HepG2 (cell line): ENCODE measurements at regions not wholly inside any gene's neighbourhood (a gene's known extent, or its start where the extent isn't known, plus 50 kb on each side); places are given as distances from the start of the nearest gene placed in this dataset.

Experiments used
- ATAC-seq: fragments of 200-7000 bp; cut with Tn5 transposase; 3 replicates; pipeline ENCODE4 v1.9.1; 2020; ENCODE audit warnings: mild to moderate bottlenecking, moderate library complexity
- BruUV-seq: library from RNA; stranded (reverse); fragments of 400-500 nt; replicated peaks from 2 replicates; lab custom pipeline; 2021; lab: Mats Ljungman, UMichigan
- CTCF ChIA-PET: fragments of 300-600 bp; formaldehyde crosslinking; extraction: SDS; loops from one replicate; lab custom pipeline; 2021; ENCODE audit warnings: low total read pairs, inconsistent platforms, low intra/inter-chr PET ratio; lab: Yijun Ruan, JAX
- POLR2A ChIA-PET: fragments of 350-600 bp; sonication (Branson Sonifier 250); formaldehyde crosslinking; loops from one replicate; lab custom pipeline; 2020; ENCODE audit warnings: antibody characterized with exemption, inconsistent platforms; lab: Yijun Ruan, JAX
- DNase-seq: peaks from one replicate; pipeline ENCODE4 v3.0.0-alpha.2; 2015; ENCODE audit warnings: low spot score
- FAIRE-seq: peaks from 3 replicates; lab custom pipeline; 2011; peaks lifted over from hg19 to GRCh38; lab: Jason Lieb, UNC
- H2AFZ ChIP-seq: one replicate; pipeline ENCODE4 v1.6.1; 2011; ENCODE audit warnings: low read length, inconsistent platforms
- H3K27ac ChIP-seq: fragments of 300-600 bp; 3 replicates; pipeline ENCODE4 v1.8.0; 2011; ENCODE audit warnings: mixed run types, mild to moderate bottlenecking, mixed read lengths, low read length, inconsistent platforms; ENCODE audit not compliant: insufficient read depth; ENCODE audit errors: extremely low read length
- H3K27me3 ChIP-seq, 2 experiments: fragments of 200-600 bp in 1 of 2; 2 replicates in 1 of 2; 3 replicates in 1 of 2; pipeline versions ENCODE4 v1.6.0 to v1.8.0; 2011; ENCODE audit warnings: low read length in 2 of 2, mild to moderate bottlenecking in 2 of 2, moderate library complexity in 2 of 2, inconsistent platforms in 1 of 2; ENCODE audit not compliant: insufficient read depth in 2 of 2, control insufficient read depth in 1 of 2
- H3K36me3 ChIP-seq, 2 experiments: fragments of 200-600 bp in 1 of 2; replicated peaks in 1 of 2; 2 replicates in 1 of 2; 3 replicates in 1 of 2; pipeline versions ENCODE4 v1.5.1 to v1.8.0; 2011; ENCODE audit warnings: low read length in 2 of 2, inconsistent platforms in 1 of 2; ENCODE audit not compliant: insufficient read depth in 2 of 2, control insufficient read depth in 1 of 2
- H3K4me1 ChIP-seq: 2 replicates; pipeline ENCODE4 v1.5.1; 2012; ENCODE audit warnings: low read length, inconsistent platforms; ENCODE audit not compliant: insufficient read depth
- H3K4me2 ChIP-seq: 2 replicates; pipeline ENCODE4 v1.6.0; 2011; ENCODE audit warnings: low read depth, low read length, inconsistent platforms
- H3K4me3 ChIP-seq, 3 experiments: fragments of 200-600 bp in 1 of 3; sonication (generic), shearing (Covaris generic) in 1 of 3; replicated peaks in 1 of 3; 2 replicates each; pipeline ENCODE4 v1.5.1; 2011 to 2016; ENCODE audit warnings: low read length in 3 of 3, inconsistent platforms in 2 of 3, low read depth in 2 of 3, mild to moderate bottlenecking in 2 of 3, control low read depth in 1 of 3, mixed read lengths in 1 of 3; ENCODE audit not compliant: insufficient read depth in 1 of 3
- H3K79me2 ChIP-seq: one replicate; pipeline ENCODE4 v1.6.1; 2011; ENCODE audit warnings: low read length, inconsistent platforms; ENCODE audit not compliant: insufficient read depth
- H3K9ac ChIP-seq: 2 replicates; pipeline ENCODE4 v1.6.0; 2011; ENCODE audit warnings: mild to moderate bottlenecking, low read depth, low read length, inconsistent platforms; ENCODE audit not compliant: insufficient read depth
- H3K9me3 ChIP-seq: 2 replicates; pipeline ENCODE4 v1.5.1; 2012; ENCODE audit warnings: mild to moderate bottlenecking, low read length
- H4K20me1 ChIP-seq: 2 replicates; pipeline ENCODE4 v1.6.0; 2011; ENCODE audit warnings: inconsistent platforms, mild to moderate bottlenecking, low read length, moderate library complexity; ENCODE audit not compliant: insufficient read depth
- KDM2A ChIP-seq: sonication (generic); formaldehyde crosslinking; IDR thresholded peaks from 2 replicates; pipeline ENCODE4 v1.4.0; 2020; ENCODE audit warnings: low read depth, missing genetic modification reagents, borderline replicate concordance
- ZNF367 ChIP-seq: sonication (generic); formaldehyde crosslinking; IDR thresholded peaks from 2 replicates; pipeline ENCODE4 v1.4.0; 2020; ENCODE audit warnings: missing genetic modification reagents, borderline replicate concordance
- ZNF652 ChIP-seq: IDR thresholded peaks from 2 replicates; pipeline ENCODE4 v1.6.1; 2016; ENCODE audit warnings: low read depth, borderline replicate concordance
- ZNF780A ChIP-seq: sonication (generic); formaldehyde crosslinking; IDR thresholded peaks from 2 replicates; pipeline ENCODE4 v1.8.0; 2022; ENCODE audit warnings: mild to moderate bottlenecking, missing genetic modification reagents, moderate library complexity
- WGBS: methylation state at CpG from one replicate; pipeline ENCODE4 v1.1.6; 2017; ENCODE audit warnings: low lambda C conversion rate; 5-methylcytosine and 5-hydroxymethylcytosine counted together
- in situ Hi-C: cut with HindIII; loops from 2 replicates; pipeline ENCODE4 v1.10.0; 2017; ENCODE audit warnings: low pct_unique_long_range_greater_than_20kb; ENCODE audit not compliant: extremely low pct_ligation_motif_present
- intact Hi-C: fragments of 100-400 bp; cut with micrococcal nuclease; formaldehyde crosslinking; loops from one replicate; pipeline ENCODE4 v1.10.0; 2022; ENCODE audit not compliant: unreplicated experiment
- TF ChIP-seq, protein P1 (sequence below): sonication (generic); formaldehyde crosslinking; IDR thresholded peaks from 2 replicates; pipeline ENCODE4 v1.5.0; 2020; ENCODE audit warnings: missing genetic modification reagents
- TF ChIP-seq, protein P2 (sequence below): sonication (generic); formaldehyde crosslinking; IDR thresholded peaks from 2 replicates; pipeline ENCODE4 v1.4.0; 2020; ENCODE audit warnings: mild to moderate bottlenecking, missing genetic modification reagents

DNA sequence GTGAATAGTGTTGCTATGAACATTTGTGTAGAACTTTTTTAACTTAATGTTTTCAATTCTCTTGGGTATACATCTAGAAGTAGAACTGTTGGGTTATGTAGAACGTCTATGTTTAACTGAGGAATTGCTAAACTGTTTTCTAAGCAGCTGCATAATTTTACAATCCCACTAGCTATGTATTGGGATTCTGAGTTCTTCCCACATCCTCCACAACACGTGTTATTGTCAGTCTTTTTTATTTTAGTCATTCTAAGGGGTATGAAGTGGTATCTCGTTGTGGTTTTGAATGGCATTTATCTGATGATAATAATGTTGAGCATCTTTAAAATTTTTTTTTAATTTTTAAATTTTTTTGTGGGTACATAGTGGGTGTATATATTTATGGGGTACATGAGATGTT, 55.0 kb upstream of the NPHP3 start:
- no peaks in the 10 kb centered on the region for H3K9me3 ChIP-seq
- TF ChIP-seq KDM2A (CRISPR knock-in tag) (no peak), ZNF652 (no peak), ZNF780A (CRISPR knock-in tag) (no peak), ZNF367 (CRISPR knock-in tag) (no peak)
- TF ChIP-seq, protein P1, sequence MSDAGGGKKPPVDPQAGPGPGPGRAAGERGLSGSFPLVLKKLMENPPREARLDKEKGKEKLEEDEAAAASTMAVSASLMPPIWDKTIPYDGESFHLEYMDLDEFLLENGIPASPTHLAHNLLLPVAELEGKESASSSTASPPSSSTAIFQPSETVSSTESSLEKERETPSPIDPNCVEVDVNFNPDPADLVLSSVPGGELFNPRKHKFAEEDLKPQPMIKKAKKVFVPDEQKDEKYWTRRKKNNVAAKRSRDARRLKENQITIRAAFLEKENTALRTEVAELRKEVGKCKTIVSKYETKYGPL (CRISPR knock-in tag) = no peak
- TF ChIP-seq, protein P2, sequence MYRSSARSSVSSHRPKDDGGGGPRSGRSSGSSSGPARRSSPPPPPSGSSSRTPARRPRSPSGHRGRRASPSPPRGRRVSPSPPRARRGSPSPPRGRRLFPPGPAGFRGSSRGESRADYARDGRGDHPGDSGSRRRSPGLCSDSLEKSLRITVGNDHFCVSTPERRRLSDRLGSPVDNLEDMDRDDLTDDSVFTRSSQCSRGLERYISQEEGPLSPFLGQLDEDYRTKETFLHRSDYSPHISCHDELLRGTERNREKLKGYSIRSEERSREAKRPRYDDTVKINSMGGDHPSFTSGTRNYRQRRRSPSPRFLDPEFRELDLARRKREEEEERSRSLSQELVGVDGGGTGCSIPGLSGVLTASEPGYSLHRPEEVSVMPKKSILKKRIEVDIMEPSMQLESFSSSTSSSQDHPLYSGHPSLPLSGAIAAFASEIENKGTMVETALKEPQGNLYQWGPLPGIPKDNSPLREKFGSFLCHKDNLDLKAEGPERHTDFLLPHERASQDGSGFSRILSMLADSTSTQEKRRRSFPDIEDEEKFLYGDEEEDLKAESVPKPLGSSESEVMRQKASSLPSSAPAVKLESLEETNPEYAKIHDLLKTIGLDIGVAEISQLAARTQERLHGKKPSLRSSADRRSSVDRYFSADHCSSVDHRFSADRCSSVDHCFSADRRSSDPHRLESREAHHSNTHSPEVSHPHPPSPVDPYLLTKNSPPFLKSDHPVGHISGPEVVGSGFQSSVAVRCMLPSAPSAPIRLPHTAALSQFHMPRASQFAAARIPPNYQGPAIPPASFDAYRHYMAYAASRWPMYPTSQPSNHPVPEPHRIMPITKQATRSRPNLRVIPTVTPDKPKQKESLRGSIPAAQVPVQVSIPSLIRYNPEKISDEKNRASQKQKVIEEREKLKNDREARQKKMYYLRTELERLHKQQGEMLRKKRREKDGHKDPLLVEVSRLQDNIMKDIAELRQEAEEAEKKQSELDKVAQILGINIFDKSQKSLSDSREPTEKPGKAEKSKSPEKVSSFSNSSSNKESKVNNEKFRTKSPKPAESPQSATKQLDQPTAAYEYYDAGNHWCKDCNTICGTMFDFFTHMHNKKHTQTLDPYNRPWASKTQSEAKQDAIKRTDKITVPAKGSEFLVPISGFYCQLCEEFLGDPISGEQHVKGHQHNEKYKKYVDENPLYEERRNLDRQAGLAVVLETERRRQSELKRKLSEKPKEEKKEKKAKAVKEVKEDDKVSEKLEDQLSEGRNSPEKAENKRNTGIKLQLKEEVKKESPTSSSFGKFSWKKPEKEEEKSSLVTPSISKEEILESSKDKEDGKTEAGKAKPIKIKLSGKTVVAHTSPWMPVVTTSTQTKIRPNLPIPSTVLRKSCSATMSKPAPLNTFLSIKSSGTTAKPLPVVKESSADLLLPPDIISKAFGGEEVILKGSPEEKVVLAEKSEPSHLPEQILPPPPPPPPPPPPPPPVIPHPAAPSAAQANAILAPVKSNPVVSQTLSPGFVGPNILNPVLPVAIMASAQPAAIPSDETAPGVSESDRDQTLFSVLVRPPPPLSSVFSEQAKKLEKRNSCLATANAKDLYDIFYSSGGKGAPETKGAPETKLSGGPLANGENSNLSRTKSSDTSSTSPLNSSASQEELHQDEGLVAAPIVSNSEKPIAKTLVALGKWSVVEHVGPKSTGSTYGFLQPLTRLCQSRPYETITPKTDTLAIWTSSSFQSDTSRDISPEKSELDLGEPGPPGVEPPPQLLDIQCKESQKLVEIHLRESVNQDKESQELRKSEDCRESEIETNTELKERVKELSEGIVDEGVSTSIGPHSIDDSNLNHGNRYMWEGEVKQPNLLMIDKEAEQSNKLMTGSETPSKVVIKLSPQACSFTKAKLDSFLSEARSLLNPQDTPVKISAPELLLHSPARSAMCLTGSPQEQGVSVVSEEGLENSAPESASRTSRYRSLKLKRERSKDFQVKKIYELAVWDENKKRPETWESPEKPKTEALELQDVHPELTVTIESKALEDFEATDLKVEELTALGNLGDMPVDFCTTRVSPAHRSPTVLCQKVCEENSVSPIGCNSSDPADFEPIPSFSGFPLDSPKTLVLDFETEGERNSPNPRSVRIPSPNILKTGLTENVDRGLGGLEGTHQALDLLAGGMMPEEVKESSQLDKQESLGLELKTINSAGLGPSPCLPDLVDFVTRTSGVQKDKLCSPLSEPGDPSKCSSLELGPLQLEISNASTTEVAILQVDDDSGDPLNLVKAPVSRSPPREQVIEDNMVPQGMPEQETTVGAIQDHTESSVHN = no peak
- no peak overlapping the region for H3K9ac ChIP-seq
- FAIRE-seq (no peak), DNase-seq (no peak), ATAC-seq (no peak)
- intact Hi-C loops = no loop called here
- no peaks in the 10 kb centered on the region for H3K4me1 ChIP-seq
- in situ Hi-C loops = no loop called here
- CTCF ChIA-PET = no interaction called here
- H3K4me3 ChIP-seq = no peak overlapping the region
- H3K79me2 ChIP-seq = no peaks in the 10 kb centered on the region
- H3K27me3 ChIP-seq = no peaks in the 10 kb centered on the region
- WGBS = 2% methylated on average over 3 of the region's 3 CpGs
- no peak overlapping the region for H3K4me2 ChIP-seq
- no peak overlapping the region for H3K27ac ChIP-seq
- no peak overlapping the region for H2AFZ ChIP-seq
- H3K36me3 ChIP-seq = no peaks in the 10 kb centered on the region
- H4K20me1 ChIP-seq = no peaks in the 10 kb centered on the region
- no TSS peak for BruUV-seq
- POLR2A ChIA-PET = no interaction called here
